Stomach (tissue), 8 donors: ENCODE measurements at regions not wholly inside any gene's neighbourhood (a gene's known extent, or its start where the extent isn't known, plus 50 kb on each side); places are given as distances from the start of the nearest gene placed in this dataset.

Experiments
- DNase-seq, 2 donors: peaks; one replicate each; pipeline versions ENCODE4 v3.0.0 to v3.0.0-alpha.2; 2013 to 2019
- H3K27ac ChIP-seq, 5 donors: fragments of 200-600 bp in 4 of 5; sonication (generic) in 4 of 5; one replicate each; pipeline ENCODE4 v1.5.1; 2013 to 2019; ENCODE audit warnings: mild to moderate bottlenecking in 1 of 5, moderate library complexity in 1 of 5
- H3K27me3 ChIP-seq, 3 donors: fragments of 200-600 bp; sonication (generic); one replicate each; pipeline ENCODE4 v1.5.1; 2017 to 2019; ENCODE audit warnings: mixed run types in 1 of 3
- H3K36me3 ChIP-seq, 4 donors: fragments of 200-600 bp; sonication (generic); 1 replicate in 3 of 4; 2 replicates in 1 of 4; pipeline ENCODE4 v1.5.1; 2016 to 2019
- H3K4me1 ChIP-seq, 4 donors: fragments of 200-600 bp; sonication (generic); one replicate each; pipeline ENCODE4 v1.5.1; 2016 to 2019
- H3K4me3 ChIP-seq, 4 donors: fragments of 200-600 bp; sonication (generic) in 3 of 4; one replicate each; pipeline ENCODE4 v1.5.1; 2016 to 2019; ENCODE audit warnings: mild to moderate bottlenecking in 1 of 4
- H3K9me3 ChIP-seq, 4 donors: fragments of 200-600 bp; sonication (generic); one replicate each; pipeline ENCODE4 v1.5.1; 2016 to 2019
- CTCF ChIP-seq, 7 experiments: fragments of 450-650 bp in 4 of 7; fragments of 200-600 bp in 3 of 7; sonication (generic) in 3 of 7; IDR thresholded peaks; one replicate each; pipeline ENCODE4 v1.5.1; 2016 to 2019; ENCODE audit warnings: antibody characterized with exemption in 7 of 7, control low read depth in 2 of 7, mild to moderate bottlenecking in 1 of 7
- EP300 ChIP-seq: sonication (generic); formaldehyde crosslinking; IDR thresholded peaks from one replicate; pipeline ENCODE4 v1.6.1; 2017; ENCODE audit warnings: antibody characterized with exemption
- POLR2A ChIP-seq, 4 donors: fragments of 450-650 bp; IDR thresholded peaks; one replicate each; pipeline ENCODE4 v1.6.1; 2016; ENCODE audit warnings: antibody characterized with exemption in 4 of 4, control low read depth in 2 of 4, mild to moderate bottlenecking in 1 of 4, moderate library complexity in 1 of 4
- POLR2AphosphoS5 ChIP-seq, 3 donors: sonication (generic); formaldehyde crosslinking; IDR thresholded peaks; one replicate each; pipeline ENCODE4 v1.6.1; 2016; ENCODE audit warnings: antibody characterized with exemption in 3 of 3
- WGBS, 5 donors: extraction: QIAGEN DNeasy Blood & Tissue Kit in 3 of 5; methylation state at CpG; one replicate each; pipeline versions ENCODE4 v1.1.5 to v1.1.7; 2013 to 2018; 5-methylcytosine and 5-hydroxymethylcytosine counted together
- intact Hi-C: fragments of 100-400 bp; cut with DNase I; formaldehyde crosslinking; loops from one replicate; pipeline ENCODE4 v1.15.1; 2023; ENCODE audit warnings: low total_unique reads
- donor health status: healthy with polysubstance abuse.
- donor health status: Bipolar disorder and iron deficiency.
- donor health status: healthy.

- 85 to 88% (median 86%) methylated on average over 2 of the region's 2 CpGs for WGBS, 5 donors
- Histone ChIP-seq H3K27ac (no peak overlapping the region), H3K36me3 (no peaks in the 10 kb centered on the region), H3K4me3 (no peak overlapping the region), H3K27me3 (no peaks in the 10 kb centered on the region), H3K9me3 (no peaks in the 10 kb centered on the region), H3K4me1 (peaks cover 0 to 3% (median 0%) of the 10 kb centered on the region in 4 donors)
- no peak for DNase-seq
- TF ChIP-seq POLR2AphosphoS5 (IDR thresholded peaks at IDR 0.05) = no peak
- no peak for TF ChIP-seq CTCF (IDR thresholded peaks at IDR 0.05)
- TF ChIP-seq EP300 = no peak
- no peak for TF ChIP-seq POLR2A (IDR thresholded peaks at IDR 0.05)
- intact Hi-C loops = no loop called here
These were observed 114.2 kb upstream of the SPIN1 start for GRCh38 chr9:88274078-88274477.

DNA sequence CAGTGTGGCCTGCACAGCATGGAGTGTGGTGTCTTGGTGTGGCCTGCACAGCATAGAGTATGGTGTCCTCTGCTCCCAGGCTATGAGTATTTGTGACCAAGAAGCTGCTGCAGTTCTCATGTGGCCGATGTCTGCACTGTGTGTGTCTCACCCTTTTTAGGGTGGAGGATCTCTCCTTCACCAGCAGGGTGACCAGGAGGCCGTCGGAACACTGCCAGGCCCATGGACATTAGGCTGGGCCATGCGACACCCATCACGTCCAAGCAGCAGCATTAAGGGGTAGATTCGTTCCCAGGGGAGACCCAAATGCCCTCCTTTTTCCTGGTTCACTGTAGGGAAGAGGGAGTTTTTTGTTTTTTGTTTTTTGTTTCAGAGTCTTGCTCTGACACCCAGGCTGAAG lies 115.3 kb upstream of the SPIN1 start:
- no peak for TF ChIP-seq EP300
- Histone ChIP-seq H3K9me3 (no peaks in the 10 kb centered on the region), H3K4me3 (no peak overlapping the region), H3K27me3 (no peaks in the 10 kb centered on the region), H3K36me3 (no peaks in the 10 kb centered on the region), H3K4me1 (peaks cover 0 to 3% (median 0%) of the 10 kb centered on the region in 4 donors), H3K27ac (no peak overlapping the region)
- intact Hi-C loops = no loop called here
- WGBS, 5 donors = 91 to 96% (median 93%) methylated on average over 6 of the region's 6 CpGs
- DNase-seq = no peak

GRCh38 chr9:88270413-88270812 lies 117.8 kb upstream of the SPIN1 start:
- no peak for TF ChIP-seq POLR2A (IDR thresholded peaks at IDR 0.05)
- TF ChIP-seq POLR2AphosphoS5 (IDR thresholded peaks at IDR 0.05) = no peak
- no peak for TF ChIP-seq EP300
- TF ChIP-seq CTCF (IDR thresholded peaks at IDR 0.05) = no peak
- no peaks in the 10 kb centered on the region for H3K27me3 ChIP-seq
- intact Hi-C loops = no loop called here
- 79 to 89% (median 83%) methylated on average over 3 of the region's 3 CpGs for WGBS, 5 donors
- H3K4me3 ChIP-seq = no peak overlapping the region
- no peaks in the 10 kb centered on the region for H3K36me3 ChIP-seq
- peaks cover 0 to 3% (median 0%) of the 10 kb centered on the region in 4 donors for H3K4me1 ChIP-seq
- no peak for DNase-seq
- no peak overlapping the region for H3K27ac ChIP-seq
- no peaks in the 10 kb centered on the region for H3K9me3 ChIP-seq

DNA sequence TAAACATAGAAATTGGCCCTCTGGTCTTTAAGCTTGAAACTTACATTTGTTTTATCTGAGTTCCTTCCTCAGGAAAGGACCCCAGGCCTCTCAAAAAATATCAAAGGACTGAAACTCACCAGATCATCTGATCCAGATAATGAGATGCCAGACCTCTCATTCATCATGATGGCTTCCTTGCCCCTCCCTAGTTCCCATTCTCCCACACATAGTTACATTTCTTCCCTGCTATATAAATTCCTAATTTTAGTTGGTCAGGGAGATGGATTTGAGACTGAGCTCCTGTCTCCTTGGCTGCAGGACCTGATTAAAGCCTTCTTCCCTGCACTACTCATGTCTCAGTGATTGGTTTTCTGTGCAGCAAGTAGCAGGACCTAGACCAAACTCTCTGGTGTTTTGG lies 119.4 kb upstream of the SPIN1 start:
- H3K27ac ChIP-seq = no peak overlapping the region
- no peaks in the 10 kb centered on the region for H3K27me3 ChIP-seq
- intact Hi-C loops = no loop called here
- no peak overlapping the region for H3K4me3 ChIP-seq
- no peaks in the 10 kb centered on the region for H3K36me3 ChIP-seq
- no peaks in the 10 kb centered on the region for H3K9me3 ChIP-seq
- peaks cover 0 to 3% (median 0%) of the 10 kb centered on the region in 4 donors for H3K4me1 ChIP-seq
- DNase-seq = no peak
- TF ChIP-seq POLR2A (IDR thresholded peaks at IDR 0.05) = no peak
- TF ChIP-seq CTCF (IDR thresholded peaks at IDR 0.05) = no peak
- TF ChIP-seq POLR2AphosphoS5 (IDR thresholded peaks at IDR 0.05) = no peak
- TF ChIP-seq EP300 = no peak

- H3K9me3 ChIP-seq = no peaks in the 10 kb centered on the region
- DNase-seq = no peak
- intact Hi-C loops = no loop called here
- no peaks in the 10 kb centered on the region for H3K36me3 ChIP-seq
- peaks cover 0 to 3% (median 0%) of the 10 kb centered on the region in 4 donors for H3K4me1 ChIP-seq
- no peak overlapping the region for H3K4me3 ChIP-seq
- H3K27ac ChIP-seq = no peak overlapping the region
- WGBS, 5 donors = 68 to 82% (median 75%) methylated on average over 4 of the region's 4 CpGs
- no peak for TF ChIP-seq CTCF (IDR thresholded peaks at IDR 0.05)
- TF ChIP-seq EP300 = no peak
- TF ChIP-seq POLR2A (IDR thresholded peaks at IDR 0.05) = no peak
- TF ChIP-seq POLR2AphosphoS5 (IDR thresholded peaks at IDR 0.05) = no peak
- H3K27me3 ChIP-seq = no peaks in the 10 kb centered on the region
These were observed 121.0 kb upstream of the SPIN1 start for GRCh38 chr9:88267283-88267682.
